T-cell (primary cell): ENCODE measurements at regions not wholly inside any gene's neighbourhood (a gene's known extent, or its start where the extent isn't known, plus 50 kb on each side); places are given as distances from the start of the nearest gene placed in this dataset.

Source experiments
- ATAC-seq, 4 experiments: fragments of 200-7000 bp in 3 of 4; fragments of 150-1000 bp in 1 of 4; cut with Tn5 transposase; replicated peaks in 1 of 4; 1 replicate in 3 of 4; 2 replicates in 1 of 4; pipeline ENCODE4 v1.10.0; 2021; ENCODE audit warnings: moderate library complexity in 3 of 4, mild to moderate bottlenecking in 2 of 4, moderate number of reproducible peaks in 1 of 4
- CTCF ChIA-PET, 2 donors: fragments of 300-600 bp; sonication (Branson Sonifier 250); formaldehyde crosslinking; loops; one replicate each; lab custom pipeline; 2022; ENCODE audit warnings: antibody characterized with exemption in 2 of 2; lab: Charles Lee
- POLR2A ChIA-PET, 2 donors: fragments of 300-600 bp; sonication (Branson Sonifier 250); formaldehyde crosslinking; loops; one replicate each; lab custom pipeline; 2022; ENCODE audit warnings: antibody characterized with exemption in 2 of 2; lab: Charles Lee
- DNase-seq, 35 experiments: peaks; one replicate each; pipeline versions ENCODE4 v3.0.0 to v3.0.0-alpha.2; 2013 to 2023
- H3K27ac ChIP-seq: one replicate; pipeline ENCODE4 v1.5.1; 2013; ENCODE audit warnings: low read length
- H3K27me3 ChIP-seq, 2 experiments: replicated peaks in 1 of 2; 1 replicate in 1 of 2; 2 replicates in 1 of 2; pipeline versions ENCODE4 v1.6.1 to v1.7.0; 2013; ENCODE audit warnings: low read length in 1 of 2, mixed read lengths in 1 of 2; ENCODE audit not compliant: control insufficient read depth in 2 of 2, insufficient read depth in 2 of 2; ENCODE audit errors: extremely low read depth in 1 of 2
- H3K36me3 ChIP-seq, 2 donors: 1 replicate in 1 of 2; 2 replicates in 1 of 2; pipeline versions ENCODE4 v1.6.1 to v1.7.0; 2013; ENCODE audit warnings: low read length in 1 of 2; ENCODE audit not compliant: control insufficient read depth in 2 of 2, insufficient read depth in 1 of 2; ENCODE audit errors: extremely low read depth in 1 of 2
- H3K4me1 ChIP-seq, 2 experiments: 1 replicate in 1 of 2; 2 replicates in 1 of 2; pipeline versions ENCODE4 v1.6.1 to v1.7.0; 2013; ENCODE audit warnings: low read length in 2 of 2, mixed read lengths in 1 of 2; ENCODE audit not compliant: insufficient read depth in 2 of 2, control insufficient read depth in 1 of 2; ENCODE audit errors: extremely low read depth in 1 of 2
- H3K4me3 ChIP-seq, 2 donors: 1 replicate in 1 of 2; 2 replicates in 1 of 2; pipeline versions ENCODE4 v1.5.1 to v1.7.0; 2013; ENCODE audit warnings: mild to moderate bottlenecking in 2 of 2, low read length in 1 of 2, moderate library complexity in 1 of 2; ENCODE audit not compliant: control insufficient read depth in 1 of 2; ENCODE audit errors: extremely low read depth in 1 of 2
- H3K9me3 ChIP-seq: 2 replicates; pipeline ENCODE4 v1.7.0; 2013
- H3K27ac Mint-ChIP-seq, 2 donors: one replicate each; pipeline ENCODE4 v1.8.0; 2020 to 2021; ENCODE audit warnings: mild to moderate bottlenecking in 2 of 2, mixed read lengths in 2 of 2
- H3K27me3 Mint-ChIP-seq, 2 donors: one replicate each; pipeline ENCODE4 v1.8.0; 2021 to 2022; ENCODE audit warnings: mixed read lengths in 2 of 2
- H3K36me3 Mint-ChIP-seq: one replicate; pipeline ENCODE4 v1.8.0; 2021; ENCODE audit warnings: mixed read lengths
- H3K4me1 Mint-ChIP-seq, 3 donors: one replicate each; pipeline ENCODE4 v1.8.0; 2020 to 2022; ENCODE audit warnings: mixed read lengths in 3 of 3, mild to moderate bottlenecking in 1 of 3
- H3K4me3 Mint-ChIP-seq, 3 donors: one replicate each; pipeline ENCODE4 v1.8.0; 2020 to 2022; ENCODE audit warnings: mild to moderate bottlenecking in 3 of 3, mixed read lengths in 3 of 3, moderate library complexity in 3 of 3
- H3K9me3 Mint-ChIP-seq, 3 donors: one replicate each; pipeline ENCODE4 v1.8.0; 2020 to 2022; ENCODE audit warnings: mixed read lengths in 3 of 3
- WGBS: methylation state at CpG from one replicate; pipeline ENCODE4 v1.1.5; 2013; ENCODE audit warnings: missing lambda C conversion rate; ENCODE audit not compliant: insufficient coverage; 5-methylcytosine and 5-hydroxymethylcytosine counted together

DNA sequence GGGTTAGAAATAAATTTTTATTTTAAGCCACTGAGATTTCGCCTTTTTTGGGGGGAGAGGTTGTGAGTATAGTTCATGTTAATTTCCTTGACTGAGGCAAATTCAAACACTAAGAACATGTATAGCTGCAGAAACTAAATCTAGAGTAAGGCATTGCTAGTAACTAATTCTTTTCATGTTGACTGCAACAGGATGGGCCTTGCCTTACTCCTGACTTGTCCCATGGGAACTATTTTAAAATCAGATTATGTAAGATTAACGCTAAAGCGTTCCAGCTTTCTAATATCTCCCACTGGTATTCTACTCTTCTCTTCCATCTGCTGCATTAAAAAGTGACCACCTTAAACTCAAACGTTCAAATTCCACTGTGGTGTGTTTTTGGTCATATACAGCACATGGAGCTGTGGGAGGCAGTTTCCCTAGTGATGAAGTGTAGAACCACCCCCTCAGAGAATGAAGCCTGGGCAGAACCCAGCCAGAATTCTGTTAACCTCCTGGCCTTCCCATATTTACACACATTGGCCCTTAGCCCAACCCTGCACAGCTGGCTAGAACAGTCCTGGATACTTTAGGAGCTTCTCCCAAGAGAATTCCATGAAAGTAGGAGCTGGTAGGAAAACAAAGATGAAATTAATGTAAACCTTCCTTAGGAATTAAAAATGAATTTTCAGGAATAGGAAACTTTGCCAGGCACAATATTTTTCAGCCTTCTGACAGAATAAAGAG, 687.8 kb downstream of the SLC4A3 start:
- no peak overlapping the region for H3K4me3 ChIP-seq
- no peaks in the 10 kb centered on the region for H3K4me1 ChIP-seq
- no peak overlapping the region for H3K27ac ChIP-seq
- H3K4me1 Mint-ChIP-seq = no peaks in the 10 kb centered on the region
- no peaks in the 10 kb centered on the region for H3K9me3 ChIP-seq
- no peak overlapping the region for H3K27ac Mint-ChIP-seq
- no CpG with 5 or more reads among the region's 4 CpGs for WGBS
- H3K36me3 Mint-ChIP-seq = no peaks in the 10 kb centered on the region
- H3K36me3 ChIP-seq = no peaks in the 10 kb centered on the region
- ChIA-PET CTCF (interaction anchor here in 1 of 2 donors (0.6 kb wide), 1 partner anchor 1702 kb away, joined by 6 read pairs; no protein-coding TSS in a partner anchor), POLR2A (no interaction called here)
- no peak overlapping the region for H3K4me3 Mint-ChIP-seq
- ATAC-seq (no peak), DNase-seq (no peak)
- H3K27me3 ChIP-seq = no peaks in the 10 kb centered on the region
- H3K9me3 Mint-ChIP-seq = peaks cover 0 to 5% (median 0%) of the 10 kb centered on the region in 3 donors
- no peaks in the 10 kb centered on the region for H3K27me3 Mint-ChIP-seq

DNA sequence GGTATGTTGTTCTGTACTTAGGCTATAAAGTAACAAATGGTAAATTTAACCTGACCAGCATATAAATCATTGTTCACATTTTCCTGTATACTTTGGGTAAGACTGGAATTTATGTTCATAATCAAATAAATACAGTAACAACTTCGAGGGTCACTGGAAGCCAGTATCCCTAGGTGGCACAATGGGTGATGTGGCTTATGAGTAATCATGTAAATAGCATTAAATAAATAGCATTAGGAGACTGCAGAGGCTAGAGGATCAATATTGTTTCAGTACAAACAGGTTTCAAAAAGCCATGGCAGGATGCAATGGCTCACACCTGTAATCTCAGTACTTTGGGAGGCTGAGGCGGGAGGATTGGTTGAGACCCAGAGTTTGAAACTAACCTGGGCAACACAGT, 690.6 kb downstream of the SLC4A3 start:
- H3K4me1 ChIP-seq = no peaks in the 10 kb centered on the region
- no peak for DNase-seq
- no peak overlapping the region for H3K27ac Mint-ChIP-seq
- no peak overlapping the region for H3K27ac ChIP-seq
- no peak for ATAC-seq
- ChIA-PET CTCF (no interaction called here), POLR2A (no interaction called here)
- no peaks in the 10 kb centered on the region for H3K4me1 Mint-ChIP-seq
- no peaks in the 10 kb centered on the region for H3K36me3 ChIP-seq
- no peaks in the 10 kb centered on the region for H3K27me3 ChIP-seq
- H3K27me3 Mint-ChIP-seq = no peaks in the 10 kb centered on the region
- no peaks in the 10 kb centered on the region for H3K36me3 Mint-ChIP-seq
- no CpG with 5 or more reads among the region's 2 CpGs for WGBS
- peaks cover 0 to 14% (median 4%) of the 10 kb centered on the region in 3 donors for H3K9me3 Mint-ChIP-seq
- no peaks in the 10 kb centered on the region for H3K9me3 ChIP-seq
- H3K4me3 Mint-ChIP-seq = no peak overlapping the region
- H3K4me3 ChIP-seq = no peak overlapping the region

DNA sequence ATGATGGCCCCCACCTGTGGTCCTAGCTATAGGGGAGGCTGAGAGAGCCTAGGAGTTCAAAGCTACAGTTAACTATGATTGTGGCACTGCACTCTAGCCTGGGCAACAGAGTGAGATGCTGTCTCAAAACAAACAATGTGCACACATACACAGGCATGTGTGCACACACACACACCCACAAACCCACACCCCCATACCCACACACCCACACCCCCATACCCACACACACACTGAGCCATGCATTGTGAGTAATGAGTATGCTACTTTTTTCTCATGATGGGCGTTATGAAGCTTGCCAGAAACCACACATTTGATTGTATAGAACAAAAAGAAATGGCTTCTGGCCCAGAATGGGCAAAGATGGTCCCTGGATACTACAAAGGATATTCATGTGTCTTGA, 691.1 kb downstream of the SLC4A3 start:
- no peaks in the 10 kb centered on the region for H3K4me1 Mint-ChIP-seq
- peaks cover 0 to 14% (median 4%) of the 10 kb centered on the region in 3 donors for H3K9me3 Mint-ChIP-seq
- H3K9me3 ChIP-seq = no peaks in the 10 kb centered on the region
- DNase-seq (no peak), ATAC-seq (no peak)
- no peak overlapping the region for H3K4me3 Mint-ChIP-seq
- CTCF ChIA-PET = no interaction called here
- H3K4me3 ChIP-seq = no peak overlapping the region
- no peaks in the 10 kb centered on the region for H3K36me3 ChIP-seq
- no peaks in the 10 kb centered on the region for H3K27me3 Mint-ChIP-seq
- no peaks in the 10 kb centered on the region for H3K27me3 ChIP-seq
- POLR2A ChIA-PET = no interaction called here
- no peaks in the 10 kb centered on the region for H3K36me3 Mint-ChIP-seq
- no peak overlapping the region for H3K27ac Mint-ChIP-seq
- H3K27ac ChIP-seq = no peak overlapping the region
- no CpG with 5 or more reads among the region's 1 CpG for WGBS
- H3K4me1 ChIP-seq = no peaks in the 10 kb centered on the region

DNA sequence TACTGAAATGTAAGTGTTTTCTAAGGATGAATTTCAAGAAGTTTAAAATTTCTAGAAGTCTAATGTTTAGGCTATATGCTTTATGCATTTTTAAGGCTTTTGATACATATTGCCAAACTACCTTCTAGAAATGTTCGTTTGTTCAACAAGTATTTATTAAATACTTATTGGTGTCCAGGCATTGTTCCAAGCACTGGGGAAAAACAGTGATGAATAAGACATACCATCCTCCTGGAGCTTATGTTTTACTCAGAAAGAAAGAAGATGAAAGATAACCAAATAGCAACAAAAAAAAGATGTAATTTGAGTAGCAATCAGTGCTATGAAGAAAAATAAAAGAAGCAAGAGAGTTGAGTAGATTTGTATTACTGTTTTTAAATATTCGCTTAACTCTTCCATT, 692.9 kb downstream of the SLC4A3 start:
- DNase-seq (no peak), ATAC-seq (no peak)
- Histone ChIP-seq H3K9me3 (no peaks in the 10 kb centered on the region), H3K4me1 (no peaks in the 10 kb centered on the region), H3K36me3 (no peaks in the 10 kb centered on the region), H3K27ac (no peak overlapping the region), H3K27me3 (no peaks in the 10 kb centered on the region), H3K4me3 (no peak overlapping the region)
- Mint-ChIP-seq H3K27ac (no peak overlapping the region), H3K9me3 (peaks cover 0 to 14% (median 4%) of the 10 kb centered on the region in 3 donors), H3K4me1 (no peaks in the 10 kb centered on the region), H3K36me3 (no peaks in the 10 kb centered on the region), H3K4me3 (no peak overlapping the region), H3K27me3 (no peaks in the 10 kb centered on the region)
- CTCF ChIA-PET = no interaction called here
- POLR2A ChIA-PET = no interaction called here
- 100% methylated on average over 1 of the region's 2 CpGs for WGBS

DNA sequence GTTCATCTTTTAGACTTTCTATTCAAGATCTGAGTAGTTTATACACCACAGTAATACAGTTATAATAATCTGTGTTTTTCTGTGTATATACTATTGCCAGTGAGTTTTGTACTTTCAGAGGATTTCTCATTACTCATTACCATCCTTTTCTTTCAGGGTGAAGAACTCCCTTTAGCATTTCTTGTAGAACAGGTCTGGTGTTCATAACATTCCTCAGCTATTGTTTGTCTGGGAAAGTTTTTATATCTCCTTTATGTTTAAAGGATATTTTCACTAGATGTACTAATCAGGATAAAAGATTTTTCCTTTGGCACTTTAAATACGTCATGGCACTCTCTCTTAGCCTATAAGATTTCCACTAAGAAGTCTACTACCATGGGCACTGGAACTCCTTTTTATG, 705.5 kb downstream of the SLC4A3 start:
- H3K4me1 ChIP-seq = no peaks in the 10 kb centered on the region
- no peak overlapping the region for H3K4me3 Mint-ChIP-seq

DNA sequence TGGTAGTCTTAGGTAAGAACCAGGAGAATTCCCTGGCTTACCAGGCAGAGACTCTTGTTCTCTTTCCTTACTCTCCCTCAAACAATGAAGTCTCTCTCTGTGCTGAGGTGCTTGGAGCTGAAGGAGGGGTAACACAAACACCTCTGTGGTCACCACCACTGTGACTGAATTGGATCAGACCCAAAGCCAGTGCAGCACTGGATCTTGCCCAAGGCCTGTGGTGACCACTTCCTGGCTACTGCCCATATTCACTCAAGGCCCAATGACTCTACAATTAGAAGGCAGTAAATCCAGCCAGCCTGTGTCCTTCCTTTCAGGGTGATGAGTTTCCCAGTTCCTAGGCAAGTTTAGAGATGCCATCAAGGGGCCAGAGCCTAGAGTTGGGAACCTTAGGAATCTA, 706.8 kb downstream of the SLC4A3 start:
- DNase-seq (no peak), ATAC-seq (no peak)
- peaks cover 0 to 20% (median 4%) of the 10 kb centered on the region in 3 donors for H3K9me3 Mint-ChIP-seq
- POLR2A ChIA-PET = no interaction called here
- H3K36me3 Mint-ChIP-seq = no peaks in the 10 kb centered on the region
- Histone ChIP-seq H3K4me3 (no peak overlapping the region), H3K4me1 (no peaks in the 10 kb centered on the region), H3K27me3 (peaks cover 0 to 5% of the 10 kb centered on the region in 2 experiments), H3K9me3 (no peaks in the 10 kb centered on the region), H3K27ac (no peak overlapping the region), H3K36me3 (no peaks in the 10 kb centered on the region)
- no peaks in the 10 kb centered on the region for H3K4me1 Mint-ChIP-seq
- no peak overlapping the region for H3K27ac Mint-ChIP-seq
- CTCF ChIA-PET = no interaction called here
- no peak overlapping the region for H3K4me3 Mint-ChIP-seq
- H3K27me3 Mint-ChIP-seq = no peaks in the 10 kb centered on the region

More for the DNA sequence above, 705.5 kb downstream of the SLC4A3 start:
- H3K36me3 ChIP-seq = no peaks in the 10 kb centered on the region
- H3K4me3 ChIP-seq = no peak overlapping the region
- no CpG with 5 or more reads among the region's 1 CpG for WGBS
- DNase-seq = no peak
- ATAC-seq = no peak
- H3K27me3 ChIP-seq = peaks cover 0 to 5% of the 10 kb centered on the region in 2 experiments
- Mint-ChIP-seq H3K9me3 (peaks cover 0 to 28% (median 4%) of the 10 kb centered on the region in 3 donors), H3K4me1 (no peaks in the 10 kb centered on the region), H3K27ac (no peak overlapping the region), H3K27me3 (no peaks in the 10 kb centered on the region), H3K36me3 (no peaks in the 10 kb centered on the region)
- ChIA-PET POLR2A (interaction anchor here in 1 of 2 donors (0.6 kb wide), 1 partner anchor 25 kb away, joined by 11 read pairs; no protein-coding TSS in a partner anchor), CTCF (no interaction called here)
- H3K9me3 ChIP-seq = no peaks in the 10 kb centered on the region
- H3K27ac ChIP-seq = no peak overlapping the region
